Glutamatergic neuron (in vitro differentiated cells): ENCODE measurements at regions not wholly inside any gene's neighbourhood (a gene's known extent, or its start where the extent isn't known, plus 50 kb on each side); places are given as distances from the start of the nearest gene placed in this dataset.

ENCODE experiments used
- DNase-seq: peaks from one replicate; pipeline ENCODE4 v3.0.0; 2022
- H3K27ac Mint-ChIP-seq: one replicate; pipeline ENCODE4 v1.8.0; 2020; ENCODE audit warnings: mild to moderate bottlenecking, mixed read lengths, inconsistent platforms; ENCODE audit not compliant: unreplicated experiment
- H3K27me3 Mint-ChIP-seq: one replicate; pipeline ENCODE4 v1.8.0; 2020; ENCODE audit warnings: mild to moderate bottlenecking, moderate library complexity, mixed read lengths, inconsistent platforms; ENCODE audit not compliant: unreplicated experiment
- H3K36me3 Mint-ChIP-seq: one replicate; pipeline ENCODE4 v1.8.0; 2020; ENCODE audit warnings: mild to moderate bottlenecking, mixed read lengths, inconsistent platforms; ENCODE audit not compliant: unreplicated experiment
- H3K4me1 Mint-ChIP-seq: one replicate; pipeline ENCODE4 v1.8.0; 2020; ENCODE audit warnings: mild to moderate bottlenecking, low read depth, mixed read lengths, inconsistent platforms; ENCODE audit not compliant: unreplicated experiment
- H3K4me3 Mint-ChIP-seq: one replicate; pipeline ENCODE4 v1.8.0; 2020; ENCODE audit warnings: mild to moderate bottlenecking, mixed read lengths, inconsistent platforms; ENCODE audit not compliant: unreplicated experiment
- H3K9me3 Mint-ChIP-seq: one replicate; pipeline ENCODE4 v1.8.0; 2020; ENCODE audit warnings: mild to moderate bottlenecking, moderate library complexity, mixed read lengths, inconsistent platforms; ENCODE audit not compliant: unreplicated experiment
- CTCF ChIP-seq: fragments of 200-600 bp; sonication (generic); IDR thresholded peaks from one replicate; pipeline ENCODE4 v1.5.0; 2021; ENCODE audit not compliant: partially characterized antibody, unreplicated experiment

- H3K4me3 Mint-ChIP-seq = no peak overlapping the region
- no peaks in the 10 kb centered on the region for H3K4me1 Mint-ChIP-seq
- no peaks in the 10 kb centered on the region for H3K9me3 Mint-ChIP-seq
- H3K36me3 Mint-ChIP-seq = no peaks in the 10 kb centered on the region
- no peak overlapping the region for H3K27ac Mint-ChIP-seq
- no peak for TF ChIP-seq CTCF
- no peaks in the 10 kb centered on the region for H3K27me3 Mint-ChIP-seq
- DNase-seq = no peak
These were observed 542.8 kb downstream of the DSC3 start for GRCh38 chr18:30499721-30500120.

DNA sequence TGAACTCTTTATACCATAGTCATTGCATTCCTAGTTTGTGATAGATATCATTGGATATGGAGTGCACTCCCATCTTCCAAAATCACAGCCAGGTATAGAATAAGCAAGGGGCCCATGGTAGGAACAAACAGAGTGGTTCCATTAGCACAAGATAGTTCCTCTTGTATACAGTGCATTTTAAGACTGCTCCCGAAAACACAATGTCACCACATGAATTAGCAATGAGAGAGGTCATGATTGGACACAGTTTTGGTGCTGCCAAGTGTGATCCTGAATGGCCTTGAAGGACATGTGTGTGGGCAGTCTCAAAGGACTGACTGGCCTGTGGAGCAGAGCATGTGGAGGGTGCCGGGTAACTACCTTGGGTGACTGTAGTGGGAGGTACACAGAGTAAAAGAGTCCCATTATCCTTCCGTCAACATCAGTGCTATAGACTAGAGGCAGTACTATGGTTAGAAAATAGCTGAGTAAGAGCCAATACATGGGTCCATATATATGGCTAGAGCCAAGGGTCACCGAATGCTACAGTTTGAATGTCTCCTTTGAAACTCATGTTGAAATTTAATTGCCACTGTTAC is 549.9 kb downstream of the DSC3 start:
- DNase-seq = no peak
- TF ChIP-seq CTCF = no peak

GRCh38 chr18:30491815-30492551 is 550.6 kb downstream of the DSC3 start:
- Mint-ChIP-seq H3K27me3 (peaks cover 1% of the 10 kb centered on the region), H3K4me1 (no peaks in the 10 kb centered on the region), H3K36me3 (no peaks in the 10 kb centered on the region), H3K4me3 (no peak overlapping the region), H3K9me3 (no peaks in the 10 kb centered on the region), H3K27ac (no peak overlapping the region)
- TF ChIP-seq CTCF = no peak
- DNase-seq = no peak

More for the DNA sequence above, 549.9 kb downstream of the DSC3 start:
- Mint-ChIP-seq H3K4me1 (no peaks in the 10 kb centered on the region), H3K27ac (no peak overlapping the region), H3K9me3 (no peaks in the 10 kb centered on the region), H3K27me3 (peaks cover 1% of the 10 kb centered on the region), H3K4me3 (no peak overlapping the region), H3K36me3 (no peaks in the 10 kb centered on the region)

DNA sequence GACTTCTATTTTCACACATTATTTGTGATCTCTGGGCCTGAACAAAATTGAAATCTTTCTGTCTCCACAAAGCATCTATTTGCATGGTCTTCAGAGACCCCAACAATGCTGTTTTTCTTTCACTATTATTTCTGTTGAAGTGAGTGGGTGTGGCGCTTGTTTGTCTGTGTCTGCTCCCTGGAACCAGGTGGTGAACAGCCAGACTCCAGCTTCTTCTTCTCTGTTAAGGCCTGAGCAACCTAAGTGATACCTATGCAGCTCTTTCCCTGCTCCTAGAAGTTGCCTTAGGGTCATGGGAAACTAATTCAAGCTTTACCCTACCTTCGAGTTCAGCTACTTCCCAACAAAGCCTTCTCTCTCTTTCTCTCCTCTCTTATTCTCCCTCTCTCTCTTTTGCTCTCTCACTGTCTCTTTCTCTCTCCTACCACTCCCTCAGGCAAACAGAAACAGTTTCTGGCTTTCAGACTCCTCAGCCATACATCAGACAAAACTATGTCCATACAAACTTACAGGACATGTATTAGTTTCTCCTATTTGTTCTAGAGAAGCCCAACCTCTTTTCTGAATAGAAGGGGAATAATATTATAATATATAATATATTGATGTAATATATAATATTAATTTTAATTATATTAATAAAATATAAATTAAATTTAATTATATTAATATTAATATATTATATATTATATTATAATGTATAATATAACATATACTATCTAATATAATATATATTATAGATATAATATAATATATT is 552.5 kb downstream of the DSC3 start:
- Mint-ChIP-seq H3K9me3 (no peaks in the 10 kb centered on the region), H3K4me1 (no peaks in the 10 kb centered on the region), H3K4me3 (no peak overlapping the region), H3K36me3 (no peaks in the 10 kb centered on the region), H3K27ac (no peak overlapping the region), H3K27me3 (peaks cover 1% of the 10 kb centered on the region)
- TF ChIP-seq CTCF = no peak
- DNase-seq = no peak

DNA sequence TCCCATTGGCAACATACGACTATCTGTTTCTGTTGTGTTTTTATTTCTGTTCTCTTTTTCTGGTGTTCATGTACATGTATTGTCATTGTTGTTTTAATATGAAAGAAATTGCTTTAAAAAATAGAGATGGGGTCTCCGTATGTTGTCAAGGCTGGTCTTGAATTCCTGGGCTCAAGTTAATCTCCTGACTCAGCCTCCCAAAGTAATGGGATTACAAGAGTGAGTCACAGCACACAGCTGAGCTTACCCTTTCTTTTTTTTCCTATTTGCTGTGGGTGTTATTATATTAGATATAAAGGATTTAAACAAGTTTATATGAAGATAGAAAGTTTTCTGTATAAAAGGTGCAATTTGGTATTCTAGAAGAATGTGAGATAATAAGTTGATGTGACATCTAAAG is 554.6 kb downstream of the DSC3 start:
- Mint-ChIP-seq H3K27ac (no peak overlapping the region), H3K27me3 (peaks cover 3% of the 10 kb centered on the region), H3K36me3 (no peaks in the 10 kb centered on the region), H3K4me3 (no peak overlapping the region), H3K9me3 (no peaks in the 10 kb centered on the region), H3K4me1 (no peaks in the 10 kb centered on the region)
- DNase-seq = no peak
- TF ChIP-seq CTCF = no peak
